Loucy (cell line): ENCODE measurements at regions not wholly inside any gene's neighbourhood (a gene's known extent, or its start where the extent isn't known, plus 50 kb on each side); places are given as distances from the start of the nearest gene placed in this dataset.

ENCODE experiments used
- H2AFZ ChIP-seq: fragments of 200-600 bp; sonication (generic); 2 replicates; pipeline ENCODE4 v1.6.0; 2016; ENCODE audit warnings: antibody characterized with exemption, mild to moderate bottlenecking, low read length, moderate library complexity
- H3F3A ChIP-seq: fragments of 200-600 bp; 2 replicates; pipeline ENCODE4 v1.6.0; 2016; ENCODE audit warnings: antibody characterized with exemption, low read depth, mild to moderate bottlenecking
- H3K27me3 ChIP-seq: fragments of 200-600 bp; sonication (generic); 2 replicates; pipeline ENCODE4 v1.6.1; 2014; ENCODE audit warnings: low read length, mild to moderate bottlenecking; ENCODE audit not compliant: insufficient read depth, poor library complexity, severe bottlenecking
- H3K36me3 ChIP-seq: fragments of 200-600 bp; sonication (generic); 2 replicates; pipeline ENCODE4 v1.6.1; 2016; ENCODE audit warnings: low read length; ENCODE audit not compliant: insufficient read depth
- H3K4me1 ChIP-seq: fragments of 200-600 bp; sonication (generic); 2 replicates; pipeline ENCODE4 v1.5.1; 2014; ENCODE audit warnings: low read length, mild to moderate bottlenecking; ENCODE audit not compliant: insufficient read depth, poor library complexity, severe bottlenecking
- H3K4me2 ChIP-seq: fragments of 200-600 bp; sonication (generic); 2 replicates; pipeline ENCODE4 v1.6.0; 2014; ENCODE audit warnings: antibody characterized with exemption, low read length, low read depth, mild to moderate bottlenecking; ENCODE audit not compliant: poor library complexity, severe bottlenecking
- H3K4me3 ChIP-seq: fragments of 200-600 bp; sonication (generic); 2 replicates; pipeline ENCODE4 v1.5.1; 2014; ENCODE audit warnings: low read length, mild to moderate bottlenecking, mixed read lengths; ENCODE audit not compliant: poor library complexity, severe bottlenecking
- H3K79me2 ChIP-seq: fragments of 200-600 bp; sonication (generic); 2 replicates; pipeline ENCODE4 v1.6.1; 2014; ENCODE audit warnings: low read length; ENCODE audit not compliant: insufficient read depth
- H3K9ac ChIP-seq: fragments of 200-600 bp; sonication (generic); 2 replicates; pipeline ENCODE4 v1.6.0; 2014; ENCODE audit warnings: mild to moderate bottlenecking, low read depth, low read length, moderate library complexity; ENCODE audit not compliant: poor library complexity, severe bottlenecking
- H3K9me2 ChIP-seq: fragments of 200-600 bp; sonication (generic); replicated peaks from 2 replicates; pipeline ENCODE4 v1.6.1; 2016; ENCODE audit warnings: low read depth, low read length, mixed read lengths
- H3K9me3 ChIP-seq: fragments of 200-600 bp; sonication (generic); 2 replicates; pipeline ENCODE4 v1.6.1; 2014; ENCODE audit warnings: mild to moderate bottlenecking, antibody characterized with exemption, low read length, low read depth; ENCODE audit not compliant: insufficient read depth
- H4K20me1 ChIP-seq: fragments of 200-600 bp; sonication (generic); 2 replicates; pipeline ENCODE4 v1.6.0; 2014; ENCODE audit warnings: antibody characterized with exemption, low read length, mild to moderate bottlenecking; ENCODE audit not compliant: insufficient read depth, poor library complexity, severe bottlenecking
- EZH2phosphoT487 ChIP-seq: fragments of 200-600 bp; IDR thresholded peaks from 2 replicates; pipeline ENCODE4 v1.6.1; 2018; ENCODE audit warnings: antibody characterized with exemption, mild to moderate bottlenecking, moderate library complexity, borderline replicate concordance
- TF ChIP-seq, protein P1 (sequence below): fragments of 200-600 bp; sonication (generic); conservative IDR thresholded peaks from 2 replicates; pipeline ENCODE4 v1.5.1; 2014; ENCODE audit warnings: mild to moderate bottlenecking, antibody characterized with exemption, low read length

DNA sequence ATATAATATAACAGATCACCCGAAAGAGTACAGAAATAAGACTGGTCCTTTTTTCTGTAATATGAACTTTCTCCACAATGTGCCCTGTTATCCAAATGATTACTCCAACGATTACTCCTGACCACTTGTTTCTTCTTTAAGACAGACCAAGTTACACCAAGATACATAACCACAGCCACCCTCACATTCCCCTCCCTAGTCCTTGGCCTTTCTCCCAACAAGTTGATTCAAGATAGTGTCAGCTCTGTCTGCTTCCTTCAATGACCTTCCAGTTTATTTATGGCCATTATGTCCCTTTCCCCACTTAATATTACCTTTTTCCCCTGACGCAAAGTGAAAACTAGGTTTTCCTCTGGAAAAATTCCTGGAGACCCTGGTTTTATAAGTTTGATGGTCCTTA lies 397.2 kb downstream of the FAM47B start:
- Histone ChIP-seq H3K4me3 (no peak overlapping the region), H3K27me3 (no peaks in the 10 kb centered on the region), H2AFZ (no peak overlapping the region)

DNA sequence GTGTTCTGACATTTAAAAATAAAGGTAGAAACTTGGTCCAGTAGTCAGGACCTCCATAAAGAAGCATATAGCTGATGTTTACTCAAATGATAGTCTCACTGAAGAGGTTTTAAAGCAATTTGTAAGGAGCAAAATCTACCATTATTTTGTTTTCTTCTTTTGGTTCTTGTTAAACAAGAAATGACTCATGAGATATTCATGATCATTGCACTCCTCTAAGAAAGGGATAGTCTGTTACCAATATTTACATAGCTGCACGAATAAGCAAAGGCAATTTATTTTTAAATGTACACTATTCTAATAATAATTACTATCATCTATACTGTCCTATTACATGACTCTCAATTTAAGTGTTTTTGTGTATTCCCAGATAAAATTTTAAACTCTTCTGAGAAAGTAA lies 397.9 kb downstream of the FAM47B start:
- no peak overlapping the region for H2AFZ ChIP-seq

More for the DNA sequence above, 397.2 kb downstream of the FAM47B start:
- TF ChIP-seq EZH2phosphoT487, result no peak
- TF ChIP-seq, protein P1, sequence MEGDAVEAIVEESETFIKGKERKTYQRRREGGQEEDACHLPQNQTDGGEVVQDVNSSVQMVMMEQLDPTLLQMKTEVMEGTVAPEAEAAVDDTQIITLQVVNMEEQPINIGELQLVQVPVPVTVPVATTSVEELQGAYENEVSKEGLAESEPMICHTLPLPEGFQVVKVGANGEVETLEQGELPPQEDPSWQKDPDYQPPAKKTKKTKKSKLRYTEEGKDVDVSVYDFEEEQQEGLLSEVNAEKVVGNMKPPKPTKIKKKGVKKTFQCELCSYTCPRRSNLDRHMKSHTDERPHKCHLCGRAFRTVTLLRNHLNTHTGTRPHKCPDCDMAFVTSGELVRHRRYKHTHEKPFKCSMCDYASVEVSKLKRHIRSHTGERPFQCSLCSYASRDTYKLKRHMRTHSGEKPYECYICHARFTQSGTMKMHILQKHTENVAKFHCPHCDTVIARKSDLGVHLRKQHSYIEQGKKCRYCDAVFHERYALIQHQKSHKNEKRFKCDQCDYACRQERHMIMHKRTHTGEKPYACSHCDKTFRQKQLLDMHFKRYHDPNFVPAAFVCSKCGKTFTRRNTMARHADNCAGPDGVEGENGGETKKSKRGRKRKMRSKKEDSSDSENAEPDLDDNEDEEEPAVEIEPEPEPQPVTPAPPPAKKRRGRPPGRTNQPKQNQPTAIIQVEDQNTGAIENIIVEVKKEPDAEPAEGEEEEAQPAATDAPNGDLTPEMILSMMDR, result no peak
- Histone ChIP-seq H3K36me3 (no peaks in the 10 kb centered on the region), H3K4me2 (no peak overlapping the region), H3K9ac (no peak overlapping the region), H3K9me2 (no peaks in the 10 kb centered on the region), H3K4me1 (no peaks in the 10 kb centered on the region), H4K20me1 (no peaks in the 10 kb centered on the region), H3K79me2 (no peaks in the 10 kb centered on the region), H3K9me3 (no peaks in the 10 kb centered on the region), H3F3A (no peaks in the 10 kb centered on the region)

DNA sequence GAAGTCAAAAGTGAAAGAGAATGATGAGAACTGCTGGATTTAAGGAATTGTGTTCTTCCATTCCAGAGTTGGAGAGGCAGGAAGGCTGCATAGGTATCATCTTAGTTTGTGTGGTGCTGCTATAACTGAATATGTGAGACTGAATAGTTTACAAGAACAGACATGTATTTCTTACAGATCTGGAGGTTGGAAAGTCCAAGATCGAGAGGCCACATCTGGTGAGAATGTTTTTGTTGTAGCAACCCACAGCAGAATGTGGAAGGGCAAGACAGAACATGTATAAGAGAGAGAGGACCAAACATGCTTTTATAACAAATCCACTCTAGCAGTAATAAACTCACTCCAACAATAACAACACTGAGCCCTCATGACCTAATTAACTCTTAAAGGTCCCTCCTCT lies 408.6 kb downstream of the FAM47B start:
- Histone ChIP-seq H3K9me2 (no peaks in the 10 kb centered on the region), H3K4me2 (no peak overlapping the region), H3K27me3 (no peaks in the 10 kb centered on the region), H3K4me1 (no peaks in the 10 kb centered on the region), H4K20me1 (no peaks in the 10 kb centered on the region), H3F3A (no peaks in the 10 kb centered on the region), H3K4me3 (no peak overlapping the region), H3K79me2 (no peaks in the 10 kb centered on the region), H3K9me3 (no peaks in the 10 kb centered on the region), H2AFZ (no peak overlapping the region), H3K36me3 (no peaks in the 10 kb centered on the region), H3K9ac (no peak overlapping the region)
- TF ChIP-seq, protein P1, result no peak
- TF ChIP-seq EZH2phosphoT487, result no peak

More for the DNA sequence above, 397.9 kb downstream of the FAM47B start:
- H3K4me1 ChIP-seq, result no peaks in the 10 kb centered on the region
- H3K79me2 ChIP-seq, result no peaks in the 10 kb centered on the region
- H3K4me3 ChIP-seq, result no peak overlapping the region
- H3K4me2 ChIP-seq, result no peak overlapping the region
- no peaks in the 10 kb centered on the region for H3F3A ChIP-seq
- H3K9ac ChIP-seq, result no peak overlapping the region
- TF ChIP-seq, protein P1, result no peak
- no peak for TF ChIP-seq EZH2phosphoT487
- H3K9me2 ChIP-seq, result no peaks in the 10 kb centered on the region
- no peaks in the 10 kb centered on the region for H3K27me3 ChIP-seq
- no peaks in the 10 kb centered on the region for H3K36me3 ChIP-seq
- no peaks in the 10 kb centered on the region for H3K9me3 ChIP-seq
- H4K20me1 ChIP-seq, result no peaks in the 10 kb centered on the region
